K562 (cell line): ENCODE measurements at regions not wholly inside any gene's neighbourhood (a gene's known extent, or its start where the extent isn't known, plus 50 kb on each side); places are given as distances from the start of the nearest gene placed in this dataset.
A peak's percentile ranks its signal among the peaks of the same experiment; 100 is the strongest.

ENCODE experiments used
- ATF3 ChIP-seq, 2 experiments: fragments of 450-650 bp in 1 of 2; sonication (generic) in 1 of 2; formaldehyde crosslinking in 1 of 2; IDR thresholded peaks in 1 of 2; conservative IDR thresholded peaks in 1 of 2; 2 replicates each; pipeline versions ENCODE4 v1.6.1 to v1.8.1; 2016 to 2023; ENCODE audit warnings: mild to moderate bottlenecking in 2 of 2, moderate library complexity in 2 of 2, inconsistent platforms in 1 of 2, missing genetic modification reagents in 1 of 2
- C11orf30 ChIP-seq: fragments of 450-650 bp; IDR thresholded peaks from 2 replicates; pipeline ENCODE4 v1.6.1; 2016; ENCODE audit warnings: low read depth, mild to moderate bottlenecking
- CBX5 ChIP-seq: IDR thresholded peaks from 2 replicates; pipeline ENCODE4 v1.6.1; 2014; ENCODE audit warnings: low read depth, borderline replicate concordance
- CREB5 ChIP-seq: fragments of 250-450 bp; sonication (Bioruptor Pico); IDR thresholded peaks from 2 replicates; pipeline ENCODE4 v1.5.0; 2020; ENCODE audit warnings: mild to moderate bottlenecking
- CTCFL ChIP-seq: IDR thresholded peaks from 2 replicates; pipeline ENCODE4 v1.6.1; 2011; ENCODE audit warnings: borderline replicate concordance, low read depth, mild to moderate bottlenecking, moderate library complexity, low read length; ENCODE audit not compliant: insufficient read depth, poor library complexity, severe bottlenecking
- E2F1 ChIP-seq: sonication (generic); formaldehyde crosslinking; IDR thresholded peaks from 2 replicates; pipeline ENCODE4 v1.8.1; 2023; ENCODE audit warnings: mild to moderate bottlenecking, missing genetic modification reagents, moderate library complexity
- GABPA ChIP-seq: fragments of 200-800 bp; sonication (Bioruptor generic); conservative IDR thresholded peaks from 2 replicates; pipeline ENCODE4 v1.6.1; 2016; ENCODE audit warnings: low read depth, missing genetic modification characterization, missing compliant biosample characterization
- GTF2F1 ChIP-seq: IDR thresholded peaks from 2 replicates; pipeline ENCODE4 v1.6.1; 2011; ENCODE audit warnings: low read depth, low read length, improper control_type of control experiment
- MYNN ChIP-seq, 2 experiments: sonication (generic); formaldehyde crosslinking in 1 of 2; IDR thresholded peaks; 2 replicates each; pipeline versions ENCODE4 v1.5.0 to v1.6.1; 2016 to 2020; ENCODE audit warnings: antibody characterized with exemption in 1 of 2, missing genetic modification reagents in 1 of 2
- NR4A1 ChIP-seq, 2 experiments: fragments of 250-450 bp in 1 of 2; fragments of 450-650 bp in 1 of 2; sonication (Bioruptor Pico) in 1 of 2; IDR thresholded peaks; 2 replicates each; pipeline versions ENCODE4 v1.4.0 to v1.6.1; 2016 to 2020; ENCODE audit warnings: mild to moderate bottlenecking in 2 of 2, missing compliant biosample characterization in 1 of 2, missing genetic modification characterization in 1 of 2, moderate library complexity in 1 of 2
- SMARCA4 ChIP-seq: fragments of 450-650 bp; IDR thresholded peaks from 2 replicates; pipeline ENCODE4 v1.6.1; 2016
- SRF ChIP-seq, 2 experiments: fragments of 250-450, 450-650 bp in 1 of 2; sonication (Bioruptor Pico) in 1 of 2; sonication (generic) in 1 of 2; formaldehyde crosslinking; IDR thresholded peaks; 2 replicates each; pipeline versions ENCODE4 v1.5.0 to v1.5.1; 2020 to 2022; ENCODE audit warnings: mild to moderate bottlenecking in 1 of 2, missing genetic modification reagents in 1 of 2
- XRCC5 ChIP-seq: fragments of 200-400 bp; formaldehyde crosslinking; IDR thresholded peaks from 2 replicates; pipeline ENCODE4 v1.6.1; 2017; ENCODE audit warnings: low read depth, mild to moderate bottlenecking, low read length

- TF ChIP-seq CREB5 (no peak), NR4A1 (CRISPR knock-in tag; IDR thresholded peaks at IDR 0.05) (no peak), NR4A1 (tag; IDR thresholded peaks at IDR 0.05) (no peak), ATF3 (IDR thresholded peaks at IDR 0.05) (no peak), ATF3 (CRISPR knock-in tag; conservative IDR thresholded peaks at IDR 0.05) (no peak), XRCC5 (peak; percentile 29; the same call in 1 of the 2 replicates), SRF (CRISPR knock-in tag; IDR thresholded peaks at IDR 0.05) (no peak), E2F1 (CRISPR knock-in tag) (no peak), GABPA (tag) (0 out of 2 replicates have a peak, but pooled peaks have one; percentile 23), C11orf30 (peak; percentile 42; the same call in 1 of the 2 replicates), CTCFL (peak; percentile 45), CBX5 (no peak), MYNN (IDR thresholded peaks at IDR 0.05) (no peak), MYNN (CRISPR knock-in tag; IDR thresholded peaks at IDR 0.05) (no peak), GTF2F1 (no peak), SMARCA4 (peak; percentile 55; the same call in 1 of the 2 replicates)
- TF ChIP-seq, all 486 proteins: peak for 14
These were observed 99.4 kb downstream of the C5orf15 start (continued) for GRCh38 chr5:133868946-133869518.
